ENCODE measurements at regions not wholly inside any gene's neighbourhood (a gene's known extent, or its start where the extent isn't known, plus 50 kb on each side); places are given as distances from the start of the nearest gene placed in this dataset.
A peak's percentile ranks its signal among the peaks of the same experiment; 100 is the strongest.

GRCh38 chr13:48769107-48769704, 115.5 kb downstream of the CYSLTR2 start:
- TF ChIP-seq CTCF (IDR thresholded peaks at IDR 0.05; ENCODE audit: insufficient read depth, low read length) = peak; percentile 98
- TF ChIP-seq POLR2AphosphoS5 (IDR thresholded peaks at IDR 0.05; ENCODE audit: low read depth) = no peak

Data from HL-60 (cell line).